A549 (cell line): ENCODE measurements at regions not wholly inside any gene's neighbourhood (a gene's known extent, or its start where the extent isn't known, plus 50 kb on each side); places are given as distances from the start of the nearest gene placed in this dataset.

Experiments
- ATAC-seq, 2 experiments: fragments of 200-7000 bp in 1 of 2; fragments of >200 bp in 1 of 2; cut with Nextera tagmentation in 1 of 2; cut with Tn5 transposase in 1 of 2; 3 replicates each; pipeline versions ENCODE4 v1.8.0 to v1.9.1; 2018 to 2020; ENCODE audit warnings: mild to moderate bottlenecking in 1 of 2, moderate library complexity in 1 of 2
- CTCF ChIA-PET: fragments of 300-600 bp; sonication (Branson Sonifier 250); formaldehyde crosslinking; extraction: SDS; loops from one replicate; lab custom pipeline; 2021; ENCODE audit warnings: antibody characterized with exemption, inconsistent platforms; lab: Yijun Ruan, JAX
- POLR2A ChIA-PET: fragments of 350-600 bp; formaldehyde crosslinking; extraction: SDS; loops from one replicate; lab custom pipeline; 2021; ENCODE audit warnings: antibody characterized with exemption, inconsistent platforms; lab: Yijun Ruan, JAX
- DNase-seq, 2 experiments: peaks; one replicate each; pipeline versions ENCODE4 v3.0.0 to v3.0.0-alpha.2; 2011 to 2016; ENCODE audit warnings: low read depth in 1 of 2, low spot score in 1 of 2
- FAIRE-seq: peaks from 2 replicates; lab custom pipeline; 2011; peaks lifted over from hg19 to GRCh38; lab: Jason Lieb, UNC
- H3K27ac ChIP-seq, 2 experiments: fragments of >200 bp; sonication (Bioruptor Twin); formaldehyde crosslinking; 3 replicates each; pipeline ENCODE4 v1.5.1; 2016 to 2017
- H3K4me1 ChIP-seq: fragments of >200 bp; sonication (Bioruptor Twin); formaldehyde crosslinking; 3 replicates; pipeline ENCODE4 v1.6.1; 2016
- H3K4me2 ChIP-seq: fragments of >200 bp; sonication (Bioruptor Twin); formaldehyde crosslinking; 3 replicates; pipeline ENCODE4 v1.6.1; 2016
- H3K4me3 ChIP-seq: fragments of >200 bp; sonication (Bioruptor Twin); formaldehyde crosslinking; 3 replicates; pipeline ENCODE4 v1.5.1; 2016
- H3K9me3 ChIP-seq: fragments of >200 bp; sonication (Bioruptor Twin); formaldehyde crosslinking; 3 replicates; pipeline ENCODE4 v1.6.1; 2016
- ATOH8 ChIP-seq: fragments of 250-450 bp; sonication (Bioruptor Pico); IDR thresholded peaks from 2 replicates; pipeline ENCODE4 v1.5.0; 2020; ENCODE audit warnings: low read depth, mild to moderate bottlenecking, moderate library complexity
- EHF ChIP-seq: fragments of 250-450 bp; sonication (Bioruptor Pico); IDR thresholded peaks from 2 replicates; pipeline ENCODE4 v1.5.0; 2020; ENCODE audit warnings: mild to moderate bottlenecking
- ELK1 ChIP-seq: fragments of 150-350 bp; IDR thresholded peaks from 2 replicates; pipeline ENCODE4 v1.6.1; 2014; ENCODE audit warnings: low read depth, mild to moderate bottlenecking, low read length
- EP300 ChIP-seq, 2 experiments: fragments of >200 bp; sonication (Bioruptor Twin); formaldehyde crosslinking; IDR thresholded peaks; 2 replicates in 1 of 2; 3 replicates in 1 of 2; pipeline ENCODE4 v1.6.1; 2016 to 2017
- ESRRA ChIP-seq: fragments of 150-350 bp; IDR thresholded peaks from 2 replicates; pipeline ENCODE4 v1.6.1; 2014; ENCODE audit warnings: mild to moderate bottlenecking, low read length, borderline replicate concordance
- FOSL2 ChIP-seq, 2 experiments: fragments of 450-650 bp in 1 of 2; fragments of >200 bp in 1 of 2; sonication (Bioruptor Twin) in 1 of 2; formaldehyde crosslinking; IDR thresholded peaks; 2 replicates each; pipeline versions ENCODE4 v1.5.0 to v1.6.1; 2016 to 2020; ENCODE audit warnings: mild to moderate bottlenecking in 1 of 2, moderate library complexity in 1 of 2
- FOXS1 ChIP-seq: fragments of 250-450 bp; sonication (Bioruptor Pico); IDR thresholded peaks from 2 replicates; pipeline ENCODE4 v1.5.0; 2020; ENCODE audit warnings: mild to moderate bottlenecking, moderate library complexity
- HDAC2 ChIP-seq: fragments of 200-600 bp; sonication (generic); IDR thresholded peaks from 2 replicates; pipeline ENCODE4 v1.6.1; 2016
- HOXA7 ChIP-seq: fragments of 250-450 bp; sonication (Bioruptor Pico); IDR thresholded peaks from 2 replicates; pipeline ENCODE4 v1.5.0; 2020; ENCODE audit warnings: mild to moderate bottlenecking, moderate library complexity
- KDM5A ChIP-seq: fragments of 200-600 bp; sonication (generic); IDR thresholded peaks from 2 replicates; pipeline ENCODE4 v1.6.1; 2016; ENCODE audit warnings: antibody characterized with exemption, mild to moderate bottlenecking
- MAFK ChIP-seq: fragments of 450-650 bp; IDR thresholded peaks from 2 replicates; pipeline ENCODE4 v1.6.1; 2014; ENCODE audit not compliant: partially characterized antibody
- MAX ChIP-seq: IDR thresholded peaks from 2 replicates; pipeline ENCODE4 v1.6.1; 2012
- PBX3 ChIP-seq: IDR thresholded peaks from 2 replicates; pipeline ENCODE4 v1.6.1; 2012
- POLR2AphosphoS2 ChIP-seq: conservative IDR thresholded peaks from 2 replicates; pipeline ENCODE4 v1.6.1; 2012; ENCODE audit warnings: low read length, improper control_type of control experiment, inconsistent platforms
- RARB ChIP-seq: fragments of 250-450 bp; sonication (Bioruptor Pico); IDR thresholded peaks from 2 replicates; pipeline ENCODE4 v1.8.0; 2021; ENCODE audit warnings: mild to moderate bottlenecking, moderate library complexity
- RCOR1 ChIP-seq: fragments of 150-350 bp; IDR thresholded peaks from 2 replicates; pipeline ENCODE4 v1.6.1; 2014; ENCODE audit warnings: antibody characterized with exemption, low read length, low read depth
- REST ChIP-seq: fragments of 200-600 bp; sonication (generic); IDR thresholded peaks from 2 replicates; pipeline ENCODE4 v1.6.1; 2016; ENCODE audit warnings: antibody characterized with exemption, mild to moderate bottlenecking, moderate library complexity
- SMC3 ChIP-seq: fragments of >200 bp; sonication (Bioruptor Twin); formaldehyde crosslinking; IDR thresholded peaks from 3 replicates; pipeline ENCODE4 v1.6.1; 2018; ENCODE audit warnings: inconsistent platforms
- WGBS: methylation state at CpG from one replicate; pipeline ENCODE4 v1.1.6; 2017; ENCODE audit errors: missing lambda C conversion rate; 5-methylcytosine and 5-hydroxymethylcytosine counted together
- TF ChIP-seq, protein P1 (sequence below): fragments of 450-650 bp; IDR thresholded peaks from 2 replicates; pipeline ENCODE4 v1.6.1; 2014; ENCODE audit warnings: antibody characterized with exemption

DNA sequence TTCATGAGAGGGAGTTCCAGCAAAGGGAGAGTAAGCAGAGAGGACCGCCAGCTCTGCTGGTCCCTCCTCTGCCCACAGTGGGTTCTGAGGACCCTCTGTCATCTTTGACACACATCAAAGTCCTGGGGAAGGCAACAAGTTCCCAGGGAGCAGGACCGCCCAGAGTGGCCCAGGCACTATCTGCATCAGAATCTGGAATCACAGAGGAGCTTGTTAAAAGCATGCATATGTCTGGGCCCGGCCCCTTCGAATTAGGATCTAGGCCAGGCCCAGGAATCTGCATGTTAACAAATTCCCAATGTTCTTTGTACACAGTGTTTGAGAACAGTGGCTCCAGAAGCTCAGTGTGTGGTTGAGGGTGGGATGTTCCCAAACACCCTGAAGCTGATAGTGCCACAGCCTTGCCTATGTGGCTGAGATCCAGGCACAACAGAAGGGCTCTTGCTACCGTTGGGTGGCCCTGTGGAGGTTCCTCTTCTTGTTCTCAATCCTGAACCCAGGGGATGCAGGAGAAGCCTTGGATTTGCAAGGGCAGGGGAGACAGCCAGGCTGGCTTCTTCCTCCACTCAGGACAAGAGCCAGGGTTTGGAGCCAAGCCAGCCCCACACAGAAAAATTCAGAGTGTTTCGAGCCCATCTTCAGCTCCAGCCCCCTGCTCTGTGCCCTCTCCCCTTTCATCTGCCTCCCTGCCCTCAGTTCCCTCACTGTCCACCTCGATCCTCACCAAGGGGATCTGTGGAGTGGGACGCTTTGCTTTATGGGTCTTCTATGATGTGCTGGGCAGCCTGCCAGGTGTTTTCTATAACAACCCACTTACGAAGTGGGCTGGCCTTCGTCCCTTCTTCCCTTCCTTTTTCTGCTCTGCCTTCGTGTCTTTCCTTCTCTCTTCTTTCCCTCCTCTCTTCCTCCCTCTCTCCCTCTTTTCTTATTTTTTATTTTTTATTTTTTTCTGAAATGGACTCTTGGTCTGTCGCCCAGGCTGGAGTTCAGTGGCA lies 129.0 kb upstream of the TMPRSS2 start:
- POLR2A ChIA-PET = no interaction called here
- CTCF ChIA-PET = interaction anchor here (1.0 kb wide), 1 partner anchor 24 kb away, joined by 5 read pairs; no protein-coding TSS in a partner anchor
- peak overlapping the region in 1 of 2 experiments; percentile 10; a peak in 2 of 6 replicates for H3K27ac ChIP-seq

DNA sequence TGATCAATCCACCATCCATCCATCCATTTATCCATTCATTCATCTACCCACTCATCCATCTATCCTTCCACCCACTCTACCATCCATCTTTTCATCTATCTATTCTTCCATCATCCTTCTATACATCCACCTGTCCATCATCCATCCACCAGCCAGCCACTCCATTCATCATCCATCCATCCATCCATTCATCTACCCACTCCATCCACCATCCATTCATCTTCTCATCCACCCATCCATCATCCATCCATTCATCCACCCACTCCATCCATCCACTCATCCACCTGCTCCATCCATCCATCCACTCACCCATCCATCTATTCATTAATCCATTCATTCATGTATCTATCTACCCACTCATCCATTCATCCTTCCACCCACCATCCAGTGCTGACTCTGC lies 127.9 kb upstream of the TMPRSS2 start:
- ATAC-seq (no peak), FAIRE-seq (no peak), DNase-seq (no peak)
- H3K4me1 ChIP-seq = peaks cover 40% of the 10 kb centered on the region
- no peak overlapping the region for H3K4me3 ChIP-seq
- no peak overlapping the region; a peak in 1 of 6 replicates for H3K27ac ChIP-seq
- ChIA-PET POLR2A (no interaction called here), CTCF (no interaction called here)
- 0 out of 3 replicates have a peak, but pooled peaks cover 6% of the 10 kb centered on the region for H3K9me3 ChIP-seq
- H3K4me2 ChIP-seq = no peak overlapping the region
- TF ChIP-seq, protein P1, sequence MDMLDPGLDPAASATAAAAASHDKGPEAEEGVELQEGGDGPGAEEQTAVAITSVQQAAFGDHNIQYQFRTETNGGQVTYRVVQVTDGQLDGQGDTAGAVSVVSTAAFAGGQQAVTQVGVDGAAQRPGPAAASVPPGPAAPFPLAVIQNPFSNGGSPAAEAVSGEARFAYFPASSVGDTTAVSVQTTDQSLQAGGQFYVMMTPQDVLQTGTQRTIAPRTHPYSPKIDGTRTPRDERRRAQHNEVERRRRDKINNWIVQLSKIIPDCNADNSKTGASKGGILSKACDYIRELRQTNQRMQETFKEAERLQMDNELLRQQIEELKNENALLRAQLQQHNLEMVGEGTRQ = no peak
- TF ChIP-seq HOXA7 (CRISPR knock-in tag) (no peak), ATOH8 (CRISPR knock-in tag) (no peak), MAX (no peak), HDAC2 (no peak), EP300 (IDR thresholded peaks at IDR 0.05) (no peak), FOSL2 (IDR thresholded peaks at IDR 0.05) (no peak), FOSL2 (CRISPR knock-in tag; IDR thresholded peaks at IDR 0.05) (no peak), EHF (no peak), ESRRA (no peak), FOXS1 (CRISPR knock-in tag) (no peak), PBX3 (no peak), POLR2AphosphoS2 (no peak), ELK1 (no peak), RCOR1 (no peak), KDM5A (no peak), MAFK (no peak)
- TF ChIP-seq, all 56 proteins: peak for 0

More for the DNA sequence above, 129.0 kb upstream of the TMPRSS2 start:
- TF ChIP-seq, protein P1 = no peak
- no peak for TF ChIP-seq REST
- no peak for TF ChIP-seq FOXS1 (CRISPR knock-in tag)
- TF ChIP-seq MAX = no peak
- TF ChIP-seq SMC3 = no peak
- TF ChIP-seq ESRRA = no peak
- no peak for TF ChIP-seq RARB
- TF ChIP-seq MAFK = no peak
- TF ChIP-seq RCOR1 = no peak
- TF ChIP-seq, all 56 proteins: peak for 0
- FAIRE-seq = no peak
- no peak for ATAC-seq
- Histone ChIP-seq H3K9me3 (0 out of 3 replicates have a peak, but pooled peaks cover 6% of the 10 kb centered on the region), H3K4me3 (no peak overlapping the region), H3K4me2 (no peak overlapping the region), H3K4me1 (peaks cover 40% of the 10 kb centered on the region)
- WGBS = 87% methylated on average over 11 of the region's 12 CpGs
- DNase-seq = no peak
